CD4-positive, alpha-beta T cell (primary cell): ENCODE measurements at regions not wholly inside any gene's neighbourhood (a gene's known extent, or its start where the extent isn't known, plus 50 kb on each side); places are given as distances from the start of the nearest gene placed in this dataset. TPM values are rescaled to one million over a fixed set of nuclear protein-coding genes. Genes with fewer than 3 reads are reported as not detected.

Source experiments
- ATAC-seq: fragments of 200-7000 bp; cut with Tn5 transposase; one replicate; pipeline ENCODE4 v1.10.0; 2022; ENCODE audit warnings: mild to moderate bottlenecking; ENCODE audit not compliant: poor library complexity
- CTCF ChIA-PET: fragments of 350-600 bp; sonication (Branson Sonifier 250); formaldehyde crosslinking; loops from one replicate; lab custom pipeline; 2021; ENCODE audit warnings: antibody characterized with exemption, inconsistent platforms; lab: Charles Lee
- POLR2A ChIA-PET: fragments of 350-600 bp; sonication (Branson Sonifier 250); formaldehyde crosslinking; loops from one replicate; lab custom pipeline; 2021; ENCODE audit warnings: antibody characterized with exemption, inconsistent platforms; lab: Charles Lee
- DNase-seq, 14 experiments: peaks; one replicate each; pipeline ENCODE4 v3.0.0-alpha.2; 2013 to 2020; ENCODE audit warnings: mixed read lengths in 2 of 14
- H3K27ac ChIP-seq, 2 donors: one replicate each; pipeline versions ENCODE4 v1.5.1 to v1.7.0; 2013; ENCODE audit warnings: low read length in 2 of 2, low read depth in 1 of 2, mild to moderate bottlenecking in 1 of 2
- H3K27me3 ChIP-seq, 2 experiments: 1 replicate in 1 of 2; 2 replicates in 1 of 2; pipeline versions ENCODE4 v1.6.1 to v1.7.0; 2013; ENCODE audit warnings: low read length in 2 of 2, control low read depth in 1 of 2, mild to moderate bottlenecking in 1 of 2, moderate library complexity in 1 of 2; ENCODE audit not compliant: insufficient read depth in 2 of 2, control insufficient read depth in 1 of 2
- H3K36me3 ChIP-seq: one replicate; pipeline ENCODE4 v1.6.1; 2013; ENCODE audit warnings: low read length, control low read depth; ENCODE audit not compliant: insufficient read depth
- H3K4me1 ChIP-seq: one replicate; pipeline ENCODE4 v1.6.1; 2013; ENCODE audit warnings: low read length, control low read depth; ENCODE audit not compliant: insufficient read depth
- H3K4me3 ChIP-seq: one replicate; pipeline ENCODE4 v1.5.1; 2013; ENCODE audit warnings: mild to moderate bottlenecking, low read length, moderate library complexity
- H3K9me3 ChIP-seq, 2 experiments: 1 replicate in 1 of 2; 2 replicates in 1 of 2; pipeline versions ENCODE4 v1.6.1 to v1.7.0; 2013; ENCODE audit warnings: low read length in 2 of 2, mild to moderate bottlenecking in 2 of 2, control low read depth in 1 of 2, moderate library complexity in 1 of 2; ENCODE audit not compliant: control insufficient read depth in 1 of 2, insufficient read depth in 1 of 2
- H3K27ac Mint-ChIP-seq: one replicate; pipeline ENCODE4 v1.8.0; 2020; ENCODE audit warnings: mixed read lengths
- H3K27me3 Mint-ChIP-seq: one replicate; pipeline ENCODE4 v1.8.0; 2021; ENCODE audit warnings: mixed read lengths
- H3K36me3 Mint-ChIP-seq: one replicate; pipeline ENCODE4 v1.8.0; 2021; ENCODE audit warnings: low read depth, mixed read lengths
- H3K4me1 Mint-ChIP-seq: one replicate; pipeline ENCODE4 v1.8.0; 2021; ENCODE audit warnings: low read depth, mixed read lengths
- H3K4me3 Mint-ChIP-seq: one replicate; pipeline ENCODE4 v1.8.0; 2020; ENCODE audit warnings: mild to moderate bottlenecking, mixed read lengths
- H3K9me3 Mint-ChIP-seq: one replicate; pipeline ENCODE4 v1.8.0; 2020; ENCODE audit warnings: mixed read lengths
- CTCF ChIP-seq: fragments of 200-600 bp; IDR thresholded peaks from one replicate; pipeline ENCODE4 v1.8.0; 2022; ENCODE audit warnings: antibody characterized with exemption, mild to moderate bottlenecking
- intact Hi-C, 2 experiments: fragments of 100-400 bp; cut with DNase I in 1 of 2; cut with micrococcal nuclease in 1 of 2; formaldehyde crosslinking; loops; one replicate each; pipeline versions ENCODE4 v1.15.1 to v1.9.0; 2023 to 2025; cut with DNase I, micrococcal nuclease
- microRNA-seq: library from miRNA; unstranded; fragments of <30 nt; microRNA quantifications from one replicate; pipeline ENCODE4 v1.2.0, GENCODE V29; 2021; ENCODE audit warnings: borderline microRNAs expressed, borderline replicate concordance

GRCh38 chr9:32334112-32334511, 50.3 kb upstream of the ACO1 start:
- no peaks in the 10 kb centered on the region for H3K9me3 Mint-ChIP-seq
- Histone ChIP-seq H3K27ac (no peak overlapping the region), H3K4me3 (no peak overlapping the region), H3K9me3 (no peaks in the 10 kb centered on the region), H3K36me3 (no peaks in the 10 kb centered on the region), H3K4me1 (no peaks in the 10 kb centered on the region), H3K27me3 (no peaks in the 10 kb centered on the region)
- no peaks in the 10 kb centered on the region for H3K4me1 Mint-ChIP-seq
- H3K4me3 Mint-ChIP-seq, result no peak overlapping the region
- POLR2A ChIA-PET, result no interaction called here
- TF ChIP-seq CTCF, result no peak
- no peaks in the 10 kb centered on the region for H3K36me3 Mint-ChIP-seq
- ATAC-seq (no peak), DNase-seq (no peak)
- intact Hi-C loops, result no loop called here
- H3K27ac Mint-ChIP-seq, result no peak overlapping the region
- peaks cover 19% of the 10 kb centered on the region for H3K27me3 Mint-ChIP-seq
- CTCF ChIA-PET, result no interaction called here

Small RNAs in the stretch of these regions (microRNA-seq; reads per million reads assigned to microRNA genes)
- not detected for gene MIR873
- not detected for gene MIR876
